AG09319 (cell line): ENCODE measurements at regions not wholly inside any gene's neighbourhood (a gene's known extent, or its start where the extent isn't known, plus 50 kb on each side); places are given as distances from the start of the nearest gene placed in this dataset.

Source experiments
- DNase-seq: peaks from one replicate; pipeline ENCODE4 v3.0.0-alpha.2; 2010; ENCODE audit warnings: low read depth; ENCODE audit errors: extremely low read depth
- TF ChIP-seq, protein P1 (sequence below): IDR thresholded peaks from 2 replicates; pipeline ENCODE4 v1.5.1; 2011; ENCODE audit warnings: low read depth, mild to moderate bottlenecking, inconsistent platforms, low read length, moderate library complexity

GRCh38 chr5:107274571-107274970, 396.2 kb downstream of the EFNA5 start:
- no peak for DNase-seq

GRCh38 chr5:107272954-107273353, 397.8 kb downstream of the EFNA5 start:
- no peak for DNase-seq
- TF ChIP-seq, protein P1, sequence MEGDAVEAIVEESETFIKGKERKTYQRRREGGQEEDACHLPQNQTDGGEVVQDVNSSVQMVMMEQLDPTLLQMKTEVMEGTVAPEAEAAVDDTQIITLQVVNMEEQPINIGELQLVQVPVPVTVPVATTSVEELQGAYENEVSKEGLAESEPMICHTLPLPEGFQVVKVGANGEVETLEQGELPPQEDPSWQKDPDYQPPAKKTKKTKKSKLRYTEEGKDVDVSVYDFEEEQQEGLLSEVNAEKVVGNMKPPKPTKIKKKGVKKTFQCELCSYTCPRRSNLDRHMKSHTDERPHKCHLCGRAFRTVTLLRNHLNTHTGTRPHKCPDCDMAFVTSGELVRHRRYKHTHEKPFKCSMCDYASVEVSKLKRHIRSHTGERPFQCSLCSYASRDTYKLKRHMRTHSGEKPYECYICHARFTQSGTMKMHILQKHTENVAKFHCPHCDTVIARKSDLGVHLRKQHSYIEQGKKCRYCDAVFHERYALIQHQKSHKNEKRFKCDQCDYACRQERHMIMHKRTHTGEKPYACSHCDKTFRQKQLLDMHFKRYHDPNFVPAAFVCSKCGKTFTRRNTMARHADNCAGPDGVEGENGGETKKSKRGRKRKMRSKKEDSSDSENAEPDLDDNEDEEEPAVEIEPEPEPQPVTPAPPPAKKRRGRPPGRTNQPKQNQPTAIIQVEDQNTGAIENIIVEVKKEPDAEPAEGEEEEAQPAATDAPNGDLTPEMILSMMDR: no peak

More at GRCh38 chr5:107274571-107274970, 396.2 kb downstream of the EFNA5 start:
- TF ChIP-seq, protein P1: no peak

GRCh38 chr5:107272509-107272908, 398.2 kb downstream of the EFNA5 start:
- TF ChIP-seq, protein P1: no peak
- no peak for DNase-seq

DNA sequence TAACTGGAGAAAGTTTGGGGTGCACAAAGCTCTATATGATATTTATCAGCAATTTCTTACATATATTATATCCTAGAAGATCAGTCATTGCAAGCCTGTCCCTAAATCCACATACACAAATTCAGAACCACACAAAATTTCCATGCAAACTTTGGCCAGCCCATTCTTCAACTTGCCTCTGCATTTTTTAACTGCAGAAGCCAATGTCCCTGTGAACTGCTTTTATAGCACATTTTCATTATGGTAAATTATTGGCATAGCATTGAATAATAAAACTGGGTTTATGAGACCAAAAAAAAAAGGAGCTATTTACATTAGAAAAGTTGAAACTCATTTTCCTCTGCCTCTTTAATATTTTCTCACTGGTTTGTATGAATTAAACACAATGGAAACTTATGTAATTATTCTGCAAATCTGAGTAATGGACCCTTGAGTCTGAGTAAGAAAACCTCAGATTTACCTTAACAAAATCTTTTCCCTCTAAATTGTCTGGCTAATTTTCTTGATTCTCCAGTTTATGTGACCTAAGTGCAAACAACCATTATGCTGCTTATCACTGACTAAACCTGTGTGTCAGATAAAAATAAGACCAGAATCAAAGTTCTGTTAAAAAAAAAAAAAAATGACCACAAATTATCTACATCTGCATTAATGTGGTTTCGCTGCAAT, 398.9 kb downstream of the EFNA5 start:
- TF ChIP-seq, protein P1: no peak
- DNase-seq: no peak

- TF ChIP-seq, protein P1: no peak
- no peak for DNase-seq
These were observed 400.2 kb downstream of the EFNA5 start for GRCh38 chr5:107270561-107270960.

- DNase-seq: no peak
- TF ChIP-seq, protein P1: no peak
These were observed 401.1 kb downstream of the EFNA5 start for GRCh38 chr5:107269678-107270077.

DNA sequence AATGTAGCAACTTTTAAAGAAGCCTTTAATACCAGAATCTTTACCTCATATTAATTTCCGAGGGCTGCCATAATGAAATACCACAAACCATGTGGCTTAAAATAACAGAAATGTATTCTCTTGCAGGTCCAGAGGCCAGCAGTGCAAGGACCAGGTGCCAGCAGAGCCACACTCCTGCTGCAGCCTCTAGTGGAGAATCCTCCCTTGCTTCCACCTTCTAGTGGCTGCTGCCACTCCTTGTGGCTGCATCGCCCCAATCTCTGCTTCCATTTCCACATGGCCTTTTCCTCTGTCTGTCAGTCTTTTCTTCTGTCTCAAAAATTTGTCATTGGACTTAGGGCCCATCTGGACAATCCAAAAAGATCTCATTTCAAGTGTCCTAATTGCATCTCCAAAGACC, 401.5 kb downstream of the EFNA5 start:
- TF ChIP-seq, protein P1: no peak
- no peak for DNase-seq
